ENCODE measurements at regions not wholly inside any gene's neighbourhood (a gene's known extent, or its start where the extent isn't known, plus 50 kb on each side); places are given as distances from the start of the nearest gene placed in this dataset.

- Histone ChIP-seq H3K79me1 (ENCODE audit: low read depth in 1 of 2, low read length in 2 of 2) (no peaks in the 10 kb centered on the region), H4K8ac (ENCODE audit: low read depth in 2 of 2, low read length in 2 of 2) (no peak overlapping the region), H4K5ac (ENCODE audit: low read depth, low read length) (no peak overlapping the region), H2BK20ac (ENCODE audit: low read depth, low read length) (no peak overlapping the region), H4K20me1 (ENCODE audit: insufficient read depth, low read length) (no peaks in the 10 kb centered on the region), H3K4me3 (ENCODE audit: insufficient read depth, low read depth, low read length) (no peak overlapping the region), H3K4ac (ENCODE audit: low read depth, low read length) (no peak overlapping the region), H2AK9ac (replicated peaks; ENCODE audit: low read depth, low read length, poor library complexity) (no peak overlapping the region), H4K91ac (ENCODE audit: insufficient read depth, low read depth, low read length) (no peak overlapping the region), H3K9me3 (ENCODE audit: control insufficient read depth, insufficient read depth, low read length) (no peaks in the 10 kb centered on the region), H3K9me1 (ENCODE audit: insufficient read depth, low read length) (no peaks in the 10 kb centered on the region), H2BK5ac (ENCODE audit: low read depth, low read length, poor library complexity, severe bottlenecking) (no peak overlapping the region), H2AK5ac (ENCODE audit: low read depth, low read length) (no peak overlapping the region), H3K27ac (ENCODE audit: insufficient read depth, low read length) (no peak overlapping the region), H2BK120ac (ENCODE audit: low read depth, low read length) (no peak overlapping the region), H3K23ac (ENCODE audit: low read depth, low read length) (no peak overlapping the region), H3K9ac (ENCODE audit: low read depth, low read length) (no peak overlapping the region), H2AFZ (replicated peaks; ENCODE audit: low read length, poor library complexity) (no peak overlapping the region), H3K56ac (ENCODE audit: extremely low read depth, insufficient read depth, low read length) (no peak overlapping the region), H2BK15ac (ENCODE audit: low read depth, low read length) (no peak overlapping the region), H3K36me3 (ENCODE audit: control insufficient read depth, insufficient read depth, low read length) (no peaks in the 10 kb centered on the region), H3K14ac (replicated peaks; ENCODE audit: low read depth, low read length) (no peak overlapping the region), H3K18ac (ENCODE audit: low read depth, low read length) (no peak overlapping the region), H3K4me1 (ENCODE audit: control insufficient read depth, insufficient read depth, low read length) (no peaks in the 10 kb centered on the region), H3K27me3 (ENCODE audit: control insufficient read depth, insufficient read depth, low read length) (no peaks in the 10 kb centered on the region), H3K4me2 (ENCODE audit: low read depth, low read length) (no peak overlapping the region)
- no peak for DNase-seq
- ChIA-PET POLR2A (ENCODE audit: unreplicated experiment) (no interaction called here), CTCF (no interaction called here)
- in situ Hi-C loops (cut with MboI; ENCODE audit: low sequenced_read_pairs) (no loop called here), intact Hi-C loops (cut with micrococcal nuclease) (no loop called here), dilution Hi-C loops (cut with HindIII; ENCODE audit: low sequenced_read_pairs, unreplicated experiment) (no loop called here)
- no peak for ATAC-seq (ENCODE audit: low read depth)
- no TSS peak for BruUV-seq (replicated peaks)
- TF ChIP-seq, protein P1, sequence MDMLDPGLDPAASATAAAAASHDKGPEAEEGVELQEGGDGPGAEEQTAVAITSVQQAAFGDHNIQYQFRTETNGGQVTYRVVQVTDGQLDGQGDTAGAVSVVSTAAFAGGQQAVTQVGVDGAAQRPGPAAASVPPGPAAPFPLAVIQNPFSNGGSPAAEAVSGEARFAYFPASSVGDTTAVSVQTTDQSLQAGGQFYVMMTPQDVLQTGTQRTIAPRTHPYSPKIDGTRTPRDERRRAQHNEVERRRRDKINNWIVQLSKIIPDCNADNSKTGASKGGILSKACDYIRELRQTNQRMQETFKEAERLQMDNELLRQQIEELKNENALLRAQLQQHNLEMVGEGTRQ (IDR thresholded peaks at IDR 0.05; ENCODE audit: low read depth, low read length) = no peak
- no peak for TF ChIP-seq CHD1 (IDR thresholded peaks at IDR 0.05; ENCODE audit: low read depth, low read length)
- TF ChIP-seq RCOR1 (IDR thresholded peaks at IDR 0.05; ENCODE audit: insufficient replicate concordance, low read length) = no peak
- no peak for TF ChIP-seq BHLHE40 (IDR thresholded peaks at IDR 0.05; ENCODE audit: low read depth, low read length)
- no peak for TF ChIP-seq MAFK (IDR thresholded peaks at IDR 0.05; ENCODE audit: low read depth, low read length)
- TF ChIP-seq NFE2L2 (IDR thresholded peaks at IDR 0.05; ENCODE audit: low read depth, low read length) = no peak
- TF ChIP-seq CEBPB (IDR thresholded peaks at IDR 0.05; ENCODE audit: low read depth, low read length) = no peak
- TF ChIP-seq RAD21 (IDR thresholded peaks at IDR 0.05; ENCODE audit: low read length) = no peak
- TF ChIP-seq MAZ (IDR thresholded peaks at IDR 0.05; ENCODE audit: borderline replicate concordance, low read depth, low read length) = no peak
- no peak for TF ChIP-seq ELK1 (IDR thresholded peaks at IDR 0.05; ENCODE audit: borderline replicate concordance, low read depth, low read length)
- no peak for TF ChIP-seq RFX5 (IDR thresholded peaks at IDR 0.05; ENCODE audit: low read depth, low read length)
- no peak for TF ChIP-seq CTCF (conservative IDR thresholded peaks at IDR 0.05; ENCODE audit: low read depth, low read length)
- TF ChIP-seq FOS (IDR thresholded peaks at IDR 0.05; ENCODE audit: low read depth, low read length) = no peak
- no peak for TF ChIP-seq SMC3 (IDR thresholded peaks at IDR 0.05; ENCODE audit: low read depth, low read length)
These were observed 553.7 kb downstream of the FLRT2 start for GRCh38 chr14:86083616-86084015.

All from IMR-90 (cell line).